WI38 (cell line): ENCODE measurements at regions not wholly inside any gene's neighbourhood (a gene's known extent, or its start where the extent isn't known, plus 50 kb on each side); places are given as distances from the start of the nearest gene placed in this dataset.
"Not testable (repeated sequence)": the region's sequence is repeated elsewhere in the genome, so short reads cannot be mapped to it uniquely, and the experiment has no call there.

Source experiments
- H3K4me3 ChIP-seq: 2 replicates; pipeline ENCODE4 v1.5.1; 2011; ENCODE audit warnings: low read depth, mild to moderate bottlenecking, control low read depth, low read length
- TF ChIP-seq, protein P1 (sequence below): IDR thresholded peaks from 2 replicates; pipeline ENCODE4 v1.5.1; 2012; ENCODE audit warnings: low read depth, mild to moderate bottlenecking, control low read depth, low read length

DNA sequence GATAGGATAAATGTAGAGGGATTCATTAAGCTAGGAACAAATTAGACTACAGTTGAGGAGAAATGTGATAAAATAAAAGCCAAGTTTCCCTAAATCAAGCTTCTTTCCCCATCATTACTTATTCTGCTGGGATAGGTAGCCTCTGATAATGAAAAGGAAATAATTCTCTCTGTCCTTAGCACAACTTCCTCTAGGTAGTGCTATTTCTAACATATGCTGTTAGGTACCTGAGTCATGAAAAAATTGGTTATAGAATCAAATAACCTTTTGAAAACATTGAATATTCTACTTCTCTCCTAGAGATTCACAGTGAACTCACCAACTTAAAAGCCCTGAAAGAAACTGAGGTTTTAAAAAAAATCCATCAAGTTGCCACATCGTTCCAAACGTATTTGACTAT lies 1793.1 kb downstream of the EFNA5 start:
- H3K4me3 ChIP-seq = no peak overlapping the region
- TF ChIP-seq, protein P1, sequence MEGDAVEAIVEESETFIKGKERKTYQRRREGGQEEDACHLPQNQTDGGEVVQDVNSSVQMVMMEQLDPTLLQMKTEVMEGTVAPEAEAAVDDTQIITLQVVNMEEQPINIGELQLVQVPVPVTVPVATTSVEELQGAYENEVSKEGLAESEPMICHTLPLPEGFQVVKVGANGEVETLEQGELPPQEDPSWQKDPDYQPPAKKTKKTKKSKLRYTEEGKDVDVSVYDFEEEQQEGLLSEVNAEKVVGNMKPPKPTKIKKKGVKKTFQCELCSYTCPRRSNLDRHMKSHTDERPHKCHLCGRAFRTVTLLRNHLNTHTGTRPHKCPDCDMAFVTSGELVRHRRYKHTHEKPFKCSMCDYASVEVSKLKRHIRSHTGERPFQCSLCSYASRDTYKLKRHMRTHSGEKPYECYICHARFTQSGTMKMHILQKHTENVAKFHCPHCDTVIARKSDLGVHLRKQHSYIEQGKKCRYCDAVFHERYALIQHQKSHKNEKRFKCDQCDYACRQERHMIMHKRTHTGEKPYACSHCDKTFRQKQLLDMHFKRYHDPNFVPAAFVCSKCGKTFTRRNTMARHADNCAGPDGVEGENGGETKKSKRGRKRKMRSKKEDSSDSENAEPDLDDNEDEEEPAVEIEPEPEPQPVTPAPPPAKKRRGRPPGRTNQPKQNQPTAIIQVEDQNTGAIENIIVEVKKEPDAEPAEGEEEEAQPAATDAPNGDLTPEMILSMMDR = no peak

GRCh38 chr5:105874316-105874715 lies 1796.4 kb downstream of the EFNA5 start:
- TF ChIP-seq, protein P1 = no peak
- no peak overlapping the region for H3K4me3 ChIP-seq

GRCh38 chr5:105872569-105873270 lies 1798.0 kb downstream of the EFNA5 start:
- H3K4me3 ChIP-seq = no peak overlapping the region
- TF ChIP-seq, protein P1 = no peak

GRCh38 chr5:105868038-105868780 lies 1802.5 kb downstream of the EFNA5 start:
- no peak overlapping the region for H3K4me3 ChIP-seq
- TF ChIP-seq, protein P1 = no peak

DNA sequence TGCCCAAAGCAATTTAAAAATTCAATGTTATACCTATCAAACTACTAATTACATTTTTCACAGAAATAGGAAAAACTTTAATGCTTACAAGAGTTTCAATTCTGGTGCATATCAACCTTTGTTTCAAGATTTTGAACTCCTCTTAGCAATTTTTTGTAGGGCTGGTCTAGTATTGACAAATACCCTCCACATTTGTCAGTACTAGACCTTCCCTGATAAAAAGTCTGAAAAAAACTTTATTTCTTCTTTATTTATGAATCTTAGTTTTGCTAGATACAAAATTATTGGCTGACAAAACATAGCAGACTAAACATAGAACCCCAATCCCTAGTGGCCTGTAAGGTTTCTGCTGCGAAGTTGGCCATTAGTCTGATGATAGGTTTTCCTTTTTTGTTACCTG lies 1804.9 kb downstream of the EFNA5 start:
- TF ChIP-seq, protein P1 = no peak
- no peak overlapping the region for H3K4me3 ChIP-seq

DNA sequence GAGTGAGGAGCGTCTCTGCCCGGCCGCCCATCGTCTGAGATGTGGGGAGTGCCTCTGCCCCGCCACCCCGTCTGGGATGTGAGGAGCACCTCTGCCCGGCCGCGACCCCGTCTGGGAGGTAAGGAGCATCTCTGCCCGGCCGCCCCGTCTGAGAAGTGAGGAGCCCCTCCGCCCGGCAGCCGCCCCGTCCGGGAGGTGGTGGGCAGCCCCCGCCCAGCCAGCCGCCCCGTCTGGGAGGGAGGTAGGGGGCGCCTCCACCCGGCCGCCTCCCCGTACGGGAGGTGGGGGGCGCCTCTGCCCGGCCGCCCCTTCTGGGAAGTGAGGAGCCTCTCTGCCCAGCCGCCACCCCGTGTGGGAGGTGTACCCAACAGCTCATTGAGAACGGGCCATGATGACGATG lies 1811.4 kb downstream of the EFNA5 start:
- H3K4me3 ChIP-seq = not testable (repeated sequence)

DNA sequence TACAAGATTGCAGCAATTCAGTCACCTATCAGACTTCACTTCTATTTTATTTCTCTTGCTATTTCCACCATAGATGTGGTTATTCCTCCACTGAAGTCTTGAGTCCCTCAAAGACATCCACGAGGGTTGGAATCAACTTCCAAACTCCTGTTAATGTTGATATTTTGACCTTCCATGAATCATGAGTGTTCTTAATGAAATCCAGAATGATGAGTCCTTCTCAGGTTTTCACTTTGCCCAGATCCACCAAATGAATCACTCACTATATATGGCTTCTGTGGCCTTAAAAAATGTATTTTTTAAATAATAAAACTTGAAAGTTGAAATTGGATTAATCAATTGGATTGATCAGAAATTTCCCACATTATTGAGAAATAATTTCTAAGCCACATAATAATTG lies 1821.0 kb downstream of the EFNA5 start:
- TF ChIP-seq, protein P1 = no peak
- H3K4me3 ChIP-seq = no peak overlapping the region
